ENCODE measurements at regions not wholly inside any gene's neighbourhood (a gene's known extent, or its start where the extent isn't known, plus 50 kb on each side); places are given as distances from the start of the nearest gene placed in this dataset.

DNA sequence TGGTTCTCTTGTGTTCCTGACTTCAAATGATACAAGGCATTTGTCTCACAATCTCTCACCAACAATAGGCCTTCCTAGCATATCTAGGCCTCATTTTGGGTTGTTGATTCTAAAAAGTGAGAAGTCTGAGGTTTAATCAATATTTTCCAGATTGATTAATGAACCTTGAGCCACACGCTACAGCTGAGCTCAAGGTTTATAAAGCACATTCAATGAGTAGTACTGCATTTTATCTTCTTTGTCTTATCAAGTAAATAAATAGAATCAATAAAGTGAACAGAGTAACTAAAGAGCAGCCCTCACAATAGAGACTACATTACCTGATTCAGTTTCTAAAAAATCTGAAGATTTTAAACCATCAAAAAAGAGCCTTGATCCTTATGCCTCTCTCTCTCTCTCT lies 407.5 kb upstream of the CLEC14A start:
- Mint-ChIP-seq H3K4me1 (no peaks in the 10 kb centered on the region), H3K36me3 (no peaks in the 10 kb centered on the region), H3K27me3 (ENCODE audit: low read depth) (peaks cover 2% of the 10 kb centered on the region), H3K4me3 (no peak overlapping the region), H3K27ac (no peak overlapping the region), H3K9me3 (no peaks in the 10 kb centered on the region)
- ATAC-seq (no peak), DNase-seq (ENCODE audit: low spot score) (no peak)
- TF ChIP-seq, protein P1, sequence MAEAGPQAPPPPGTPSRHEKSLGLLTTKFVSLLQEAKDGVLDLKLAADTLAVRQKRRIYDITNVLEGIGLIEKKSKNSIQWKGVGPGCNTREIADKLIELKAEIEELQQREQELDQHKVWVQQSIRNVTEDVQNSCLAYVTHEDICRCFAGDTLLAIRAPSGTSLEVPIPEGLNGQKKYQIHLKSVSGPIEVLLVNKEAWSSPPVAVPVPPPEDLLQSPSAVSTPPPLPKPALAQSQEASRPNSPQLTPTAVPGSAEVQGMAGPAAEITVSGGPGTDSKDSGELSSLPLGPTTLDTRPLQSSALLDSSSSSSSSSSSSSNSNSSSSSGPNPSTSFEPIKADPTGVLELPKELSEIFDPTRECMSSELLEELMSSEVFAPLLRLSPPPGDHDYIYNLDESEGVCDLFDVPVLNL (CRISPR knock-in tag; IDR thresholded peaks at IDR 0.05; ENCODE audit: borderline replicate concordance, low read depth) = no peak
- TF ChIP-seq, protein P2, sequence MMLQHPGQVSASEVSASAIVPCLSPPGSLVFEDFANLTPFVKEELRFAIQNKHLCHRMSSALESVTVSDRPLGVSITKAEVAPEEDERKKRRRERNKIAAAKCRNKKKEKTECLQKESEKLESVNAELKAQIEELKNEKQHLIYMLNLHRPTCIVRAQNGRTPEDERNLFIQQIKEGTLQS (CRISPR knock-in tag; conservative IDR thresholded peaks at IDR 0.05) = no peak
- TF ChIP-seq GABPB1 (CRISPR knock-in tag; IDR thresholded peaks at IDR 0.05) = no peak
- TF ChIP-seq ZNF232 (CRISPR knock-in tag; IDR thresholded peaks at IDR 0.05) = no peak
- TF ChIP-seq, protein P3, sequence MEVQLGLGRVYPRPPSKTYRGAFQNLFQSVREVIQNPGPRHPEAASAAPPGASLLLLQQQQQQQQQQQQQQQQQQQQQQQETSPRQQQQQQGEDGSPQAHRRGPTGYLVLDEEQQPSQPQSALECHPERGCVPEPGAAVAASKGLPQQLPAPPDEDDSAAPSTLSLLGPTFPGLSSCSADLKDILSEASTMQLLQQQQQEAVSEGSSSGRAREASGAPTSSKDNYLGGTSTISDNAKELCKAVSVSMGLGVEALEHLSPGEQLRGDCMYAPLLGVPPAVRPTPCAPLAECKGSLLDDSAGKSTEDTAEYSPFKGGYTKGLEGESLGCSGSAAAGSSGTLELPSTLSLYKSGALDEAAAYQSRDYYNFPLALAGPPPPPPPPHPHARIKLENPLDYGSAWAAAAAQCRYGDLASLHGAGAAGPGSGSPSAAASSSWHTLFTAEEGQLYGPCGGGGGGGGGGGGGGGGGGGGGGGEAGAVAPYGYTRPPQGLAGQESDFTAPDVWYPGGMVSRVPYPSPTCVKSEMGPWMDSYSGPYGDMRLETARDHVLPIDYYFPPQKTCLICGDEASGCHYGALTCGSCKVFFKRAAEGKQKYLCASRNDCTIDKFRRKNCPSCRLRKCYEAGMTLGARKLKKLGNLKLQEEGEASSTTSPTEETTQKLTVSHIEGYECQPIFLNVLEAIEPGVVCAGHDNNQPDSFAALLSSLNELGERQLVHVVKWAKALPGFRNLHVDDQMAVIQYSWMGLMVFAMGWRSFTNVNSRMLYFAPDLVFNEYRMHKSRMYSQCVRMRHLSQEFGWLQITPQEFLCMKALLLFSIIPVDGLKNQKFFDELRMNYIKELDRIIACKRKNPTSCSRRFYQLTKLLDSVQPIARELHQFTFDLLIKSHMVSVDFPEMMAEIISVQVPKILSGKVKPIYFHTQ (CRISPR knock-in tag; IDR thresholded peaks at IDR 0.05) = no peak
- TF ChIP-seq TEAD4 (CRISPR knock-in tag; IDR thresholded peaks at IDR 0.05) = no peak
- ChIA-PET CTCF (interaction anchor here (1.5 kb wide), 1 partner anchor 58 kb away, joined by 3 read pairs; no protein-coding TSS in a partner anchor), POLR2A (no interaction called here)

DNA sequence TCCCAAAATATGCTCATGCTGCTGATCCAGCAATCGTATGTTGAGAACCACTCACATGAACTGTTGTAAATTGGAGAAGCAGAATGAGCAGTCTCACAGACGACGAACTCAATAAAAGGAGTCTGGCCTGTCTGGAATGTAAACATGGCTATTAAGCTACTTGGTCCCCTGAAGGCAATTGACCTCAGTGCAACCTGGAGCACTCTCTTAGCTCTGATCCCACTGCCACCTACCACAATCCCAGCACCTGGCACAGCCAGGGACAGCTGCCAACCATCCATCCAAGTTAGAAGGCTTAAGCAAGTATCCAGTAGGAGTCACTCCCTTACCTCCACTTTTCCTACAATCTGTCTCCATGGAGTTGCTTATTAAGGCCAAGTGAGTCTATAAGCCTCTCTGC lies 406.9 kb upstream of the CLEC14A start:
- CTCF ChIA-PET = interaction anchor here (1.5 kb wide), 1 partner anchor 57 kb away, joined by 3 read pairs; no protein-coding TSS in a partner anchor
- Mint-ChIP-seq H3K9me3 (no peaks in the 10 kb centered on the region), H3K27me3 (ENCODE audit: low read depth) (peaks cover 2% of the 10 kb centered on the region), H3K36me3 (no peaks in the 10 kb centered on the region), H3K4me3 (no peak overlapping the region), H3K27ac (no peak overlapping the region), H3K4me1 (no peaks in the 10 kb centered on the region)
- DNase-seq (ENCODE audit: low spot score) = no peak
- ATAC-seq = peak; percentile 47; the same call in 1 of the 2 replicates
- POLR2A ChIA-PET = no interaction called here
- TF ChIP-seq IRF2 (CRISPR knock-in tag; IDR thresholded peaks at IDR 0.05; ENCODE audit: borderline replicate concordance, low read depth) = no peak
- no peak for TF ChIP-seq PRRX2 (CRISPR knock-in tag; IDR thresholded peaks at IDR 0.05)
- TF ChIP-seq, protein P4, sequence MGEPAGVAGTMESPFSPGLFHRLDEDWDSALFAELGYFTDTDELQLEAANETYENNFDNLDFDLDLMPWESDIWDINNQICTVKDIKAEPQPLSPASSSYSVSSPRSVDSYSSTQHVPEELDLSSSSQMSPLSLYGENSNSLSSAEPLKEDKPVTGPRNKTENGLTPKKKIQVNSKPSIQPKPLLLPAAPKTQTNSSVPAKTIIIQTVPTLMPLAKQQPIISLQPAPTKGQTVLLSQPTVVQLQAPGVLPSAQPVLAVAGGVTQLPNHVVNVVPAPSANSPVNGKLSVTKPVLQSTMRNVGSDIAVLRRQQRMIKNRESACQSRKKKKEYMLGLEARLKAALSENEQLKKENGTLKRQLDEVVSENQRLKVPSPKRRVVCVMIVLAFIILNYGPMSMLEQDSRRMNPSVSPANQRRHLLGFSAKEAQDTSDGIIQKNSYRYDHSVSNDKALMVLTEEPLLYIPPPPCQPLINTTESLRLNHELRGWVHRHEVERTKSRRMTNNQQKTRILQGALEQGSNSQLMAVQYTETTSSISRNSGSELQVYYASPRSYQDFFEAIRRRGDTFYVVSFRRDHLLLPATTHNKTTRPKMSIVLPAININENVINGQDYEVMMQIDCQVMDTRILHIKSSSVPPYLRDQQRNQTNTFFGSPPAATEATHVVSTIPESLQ (CRISPR knock-in tag; IDR thresholded peaks at IDR 0.05) = no peak
- TF ChIP-seq JUN (CRISPR knock-in tag; IDR thresholded peaks at IDR 0.05) = no peak
- TF ChIP-seq JAZF1 (CRISPR knock-in tag; IDR thresholded peaks at IDR 0.05) = no peak
- TF ChIP-seq, protein P5, sequence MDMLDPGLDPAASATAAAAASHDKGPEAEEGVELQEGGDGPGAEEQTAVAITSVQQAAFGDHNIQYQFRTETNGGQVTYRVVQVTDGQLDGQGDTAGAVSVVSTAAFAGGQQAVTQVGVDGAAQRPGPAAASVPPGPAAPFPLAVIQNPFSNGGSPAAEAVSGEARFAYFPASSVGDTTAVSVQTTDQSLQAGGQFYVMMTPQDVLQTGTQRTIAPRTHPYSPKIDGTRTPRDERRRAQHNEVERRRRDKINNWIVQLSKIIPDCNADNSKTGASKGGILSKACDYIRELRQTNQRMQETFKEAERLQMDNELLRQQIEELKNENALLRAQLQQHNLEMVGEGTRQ (CRISPR knock-in tag; IDR thresholded peaks at IDR 0.05) = no peak
- TF ChIP-seq, protein P6, sequence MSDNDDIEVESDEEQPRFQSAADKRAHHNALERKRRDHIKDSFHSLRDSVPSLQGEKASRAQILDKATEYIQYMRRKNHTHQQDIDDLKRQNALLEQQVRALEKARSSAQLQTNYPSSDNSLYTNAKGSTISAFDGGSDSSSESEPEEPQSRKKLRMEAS (CRISPR knock-in tag; IDR thresholded peaks at IDR 0.05) = no peak
- TF ChIP-seq, protein P7, sequence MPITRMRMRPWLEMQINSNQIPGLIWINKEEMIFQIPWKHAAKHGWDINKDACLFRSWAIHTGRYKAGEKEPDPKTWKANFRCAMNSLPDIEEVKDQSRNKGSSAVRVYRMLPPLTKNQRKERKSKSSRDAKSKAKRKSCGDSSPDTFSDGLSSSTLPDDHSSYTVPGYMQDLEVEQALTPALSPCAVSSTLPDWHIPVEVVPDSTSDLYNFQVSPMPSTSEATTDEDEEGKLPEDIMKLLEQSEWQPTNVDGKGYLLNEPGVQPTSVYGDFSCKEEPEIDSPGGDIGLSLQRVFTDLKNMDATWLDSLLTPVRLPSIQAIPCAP (CRISPR knock-in tag; IDR thresholded peaks at IDR 0.05) = no peak
- TF ChIP-seq EMX1 (CRISPR knock-in tag; IDR thresholded peaks at IDR 0.05) = no peak
- no peak for TF ChIP-seq TEAD1 (CRISPR knock-in tag; IDR thresholded peaks at IDR 0.05)

Measured in WTC11 (cell line).